NT2/D1 (cell line): ENCODE measurements at regions not wholly inside any gene's neighbourhood (a gene's known extent, or its start where the extent isn't known, plus 50 kb on each side); places are given as distances from the start of the nearest gene placed in this dataset.

Experiments
- DNase-seq: peaks from one replicate; pipeline ENCODE4 v3.0.0-alpha.2; 2011; ENCODE audit warnings: low read depth, low spot score
- H3K27me3 ChIP-seq: 2 replicates; pipeline ENCODE4 v1.6.0; 2011; ENCODE audit warnings: mild to moderate bottlenecking; ENCODE audit not compliant: insufficient read length, insufficient read depth
- H3K36me3 ChIP-seq: 2 replicates; pipeline ENCODE4 v1.6.1; 2011; ENCODE audit warnings: mild to moderate bottlenecking, low read length, mixed read lengths; ENCODE audit not compliant: insufficient read depth, insufficient read length
- H3K4me1 ChIP-seq: 2 replicates; pipeline ENCODE4 v1.5.1; 2011; ENCODE audit not compliant: insufficient read depth, insufficient read length
- H3K4me3 ChIP-seq: 2 replicates; pipeline ENCODE4 v1.5.1; 2011; ENCODE audit warnings: low read depth; ENCODE audit not compliant: insufficient read length
- H3K9ac ChIP-seq: 2 replicates; pipeline ENCODE4 v1.6.0; 2011; ENCODE audit warnings: low read depth; ENCODE audit not compliant: insufficient read length
- H3K9me3 ChIP-seq: 2 replicates; pipeline ENCODE4 v1.5.1; 2011; ENCODE audit warnings: mild to moderate bottlenecking, low read length; ENCODE audit not compliant: insufficient read depth
- SUZ12 ChIP-seq: IDR thresholded peaks from 2 replicates; pipeline ENCODE4 v1.6.1; 2011; ENCODE audit not compliant: insufficient read length, insufficient read depth; ENCODE audit errors: extremely low read depth
- YY1 ChIP-seq: IDR thresholded peaks from 2 replicates; pipeline ENCODE4 v1.6.1; 2011; ENCODE audit not compliant: insufficient read length, insufficient read depth
- ZNF274 ChIP-seq: IDR thresholded peaks from 2 replicates; pipeline ENCODE4 v1.6.1; 2011; ENCODE audit warnings: mild to moderate bottlenecking, low read depth, low read length

GRCh38 chr4:24339260-24339659, 245.1 kb downstream of the DHX15 start:
- no peak for TF ChIP-seq SUZ12
- TF ChIP-seq YY1: no peak
- no peak for TF ChIP-seq ZNF274
- no peak for DNase-seq
- Histone ChIP-seq H3K4me1 (no peaks in the 10 kb centered on the region), H3K36me3 (peaks cover 5% of the 10 kb centered on the region), H3K4me3 (no peak overlapping the region), H3K9ac (no peak overlapping the region), H3K9me3 (no peaks in the 10 kb centered on the region), H3K27me3 (peaks cover 5% of the 10 kb centered on the region)

DNA sequence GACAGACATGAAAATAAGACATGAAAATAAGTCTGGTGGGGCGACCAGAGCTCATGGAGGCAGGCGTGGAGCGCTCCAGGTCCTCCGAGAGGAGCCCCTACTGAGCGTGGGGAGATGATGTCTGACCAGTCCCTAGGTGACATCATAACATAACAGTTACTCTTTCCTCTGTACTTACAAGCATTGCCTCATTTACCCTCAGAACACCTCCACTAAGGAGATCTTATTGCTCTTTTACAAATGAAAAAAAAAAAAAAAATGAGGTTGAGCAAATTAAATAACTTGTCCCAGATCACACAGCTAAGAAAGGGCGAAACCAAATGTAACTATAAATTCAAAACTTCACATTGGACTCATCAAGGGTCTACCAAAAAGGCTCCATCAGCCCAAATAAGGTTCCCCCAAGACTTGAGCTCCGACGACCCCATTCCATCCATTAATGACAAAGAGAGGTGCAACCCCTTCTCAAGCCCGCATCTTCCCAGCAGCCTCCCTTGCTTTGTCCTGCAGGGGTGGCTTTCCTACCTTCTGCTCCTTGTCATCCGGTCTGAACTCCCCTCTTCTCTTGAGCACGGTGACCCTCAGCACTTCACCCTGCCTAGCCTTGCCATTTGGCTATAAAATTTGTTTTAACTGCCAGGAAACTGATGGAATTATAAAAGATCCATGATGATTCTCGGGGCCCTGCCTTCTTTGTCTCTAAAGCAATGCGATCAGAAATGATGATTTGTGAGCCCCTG, 246.7 kb downstream of the DHX15 start:
- TF ChIP-seq YY1 (no peak), SUZ12 (no peak), ZNF274 (no peak)
- no peaks in the 10 kb centered on the region for H3K9me3 ChIP-seq

GRCh38 chr4:24335616-24336015, 248.7 kb downstream of the DHX15 start:
- DNase-seq: no peak
- Histone ChIP-seq H3K27me3 (no peaks in the 10 kb centered on the region), H3K4me3 (no peak overlapping the region), H3K4me1 (no peaks in the 10 kb centered on the region), H3K36me3 (peaks cover 33% of the 10 kb centered on the region), H3K9me3 (no peaks in the 10 kb centered on the region), H3K9ac (no peak overlapping the region)
- TF ChIP-seq ZNF274: no peak
- TF ChIP-seq YY1: no peak
- TF ChIP-seq SUZ12: no peak

More for the DNA sequence above, 246.7 kb downstream of the DHX15 start:
- Histone ChIP-seq H3K4me3 (no peak overlapping the region), H3K4me1 (no peaks in the 10 kb centered on the region), H3K9ac (no peak overlapping the region), H3K36me3 (peaks cover 17% of the 10 kb centered on the region), H3K27me3 (peaks cover 5% of the 10 kb centered on the region)
- DNase-seq: no peak

DNA sequence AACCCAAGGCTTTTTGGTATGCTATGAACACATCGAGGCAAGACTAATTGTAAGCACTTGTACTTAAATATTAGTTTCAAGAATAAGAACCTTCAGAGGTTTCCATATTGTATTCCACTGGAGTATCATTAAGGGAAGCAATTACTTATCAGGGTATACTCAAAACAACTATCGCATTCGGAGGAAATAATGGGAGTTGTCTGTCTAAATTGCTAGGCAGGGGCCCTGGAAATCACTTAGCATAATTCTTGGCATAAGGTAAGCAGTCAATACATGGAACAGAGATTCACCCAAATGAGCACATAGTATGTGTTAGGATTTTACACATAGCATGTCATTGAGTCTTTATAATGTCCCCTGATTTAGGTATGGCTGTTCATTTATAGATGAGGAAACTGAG, 249.4 kb downstream of the DHX15 start:
- no peaks in the 10 kb centered on the region for H3K9me3 ChIP-seq
- TF ChIP-seq ZNF274 (no peak), YY1 (no peak), SUZ12 (no peak)
- H3K36me3 ChIP-seq: peaks cover 40% of the 10 kb centered on the region
- H3K27me3 ChIP-seq: no peaks in the 10 kb centered on the region
- H3K4me3 ChIP-seq: no peak overlapping the region
- H3K4me1 ChIP-seq: no peaks in the 10 kb centered on the region
- no peak for DNase-seq
- H3K9ac ChIP-seq: no peak overlapping the region

DNA sequence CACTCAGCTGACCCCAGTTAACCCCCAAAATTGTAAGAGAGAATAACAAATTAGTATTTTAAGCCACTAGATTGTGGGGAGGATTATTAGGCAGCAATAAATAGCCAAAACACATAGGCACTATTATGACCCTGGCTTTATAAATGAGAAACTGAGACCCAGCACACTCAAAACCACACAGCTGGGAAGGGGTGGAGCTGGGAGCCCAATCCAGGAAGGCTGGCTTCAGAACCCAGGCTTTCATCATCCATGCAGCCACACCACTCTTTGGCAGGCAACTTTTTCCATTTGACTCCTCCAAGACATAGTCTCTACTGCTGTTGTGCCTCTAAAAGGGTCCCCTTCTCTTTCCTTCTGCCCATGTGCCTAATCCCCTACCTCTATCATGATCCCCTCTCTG, 253.8 kb downstream of the DHX15 start:
- no peak for DNase-seq
- TF ChIP-seq YY1: no peak
- no peak for TF ChIP-seq SUZ12
- TF ChIP-seq ZNF274: no peak
- peaks cover 53% of the 10 kb centered on the region for H3K36me3 ChIP-seq

DNA sequence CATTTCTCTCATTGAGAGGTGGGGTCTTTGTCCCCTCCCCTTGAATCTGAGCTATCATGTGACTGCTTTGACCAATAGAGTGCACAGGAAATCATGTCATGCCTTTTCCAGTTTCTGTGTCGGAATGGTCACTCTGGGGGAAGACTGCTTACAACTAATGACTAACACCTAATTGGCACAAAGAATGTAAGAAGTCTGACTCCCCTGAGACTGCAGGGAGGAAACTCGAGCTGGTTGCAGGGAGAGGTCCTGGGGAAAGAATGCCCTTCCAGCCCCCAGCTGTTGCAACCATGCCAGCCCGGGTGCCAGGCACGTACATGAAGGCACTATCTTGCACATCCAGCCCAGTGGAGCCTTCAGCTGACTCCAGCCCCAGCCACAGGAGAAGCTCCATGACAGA, 254.2 kb downstream of the DHX15 start:
- H3K4me3 ChIP-seq: no peak overlapping the region
- no peak for DNase-seq
- H3K9me3 ChIP-seq: no peaks in the 10 kb centered on the region
- no peak overlapping the region for H3K9ac ChIP-seq
- H3K36me3 ChIP-seq: peaks cover 53% of the 10 kb centered on the region
- TF ChIP-seq SUZ12 (no peak), ZNF274 (no peak), YY1 (no peak)
- no peaks in the 10 kb centered on the region for H3K4me1 ChIP-seq
- no peaks in the 10 kb centered on the region for H3K27me3 ChIP-seq

More for the DNA sequence above, 253.8 kb downstream of the DHX15 start:
- no peak overlapping the region for H3K4me3 ChIP-seq
- no peak overlapping the region for H3K9ac ChIP-seq
- no peaks in the 10 kb centered on the region for H3K9me3 ChIP-seq
- H3K27me3 ChIP-seq: no peaks in the 10 kb centered on the region
- H3K4me1 ChIP-seq: no peaks in the 10 kb centered on the region

DNA sequence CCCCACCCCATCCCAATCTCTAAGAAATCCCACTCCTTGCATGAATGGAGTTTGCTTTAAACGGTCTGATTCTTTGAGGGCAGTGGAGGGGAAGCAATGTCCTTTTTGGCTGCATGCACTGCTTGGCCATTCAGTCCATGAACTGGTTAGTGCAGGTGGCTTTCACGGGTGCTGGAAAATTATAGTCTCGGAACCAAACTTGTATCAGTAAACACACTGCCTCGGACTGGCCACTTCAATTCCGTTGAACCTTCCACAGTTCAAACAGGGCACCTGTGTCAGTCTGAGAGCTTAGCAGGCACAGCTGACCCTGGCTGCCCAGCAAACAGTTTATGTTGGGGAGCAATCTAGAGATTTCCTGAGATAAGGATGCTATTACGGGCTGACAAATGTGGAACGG, 255.6 kb downstream of the DHX15 start:
- no peak for DNase-seq
- H3K27me3 ChIP-seq: no peaks in the 10 kb centered on the region
- no peaks in the 10 kb centered on the region for H3K9me3 ChIP-seq
- no peak for TF ChIP-seq YY1
- TF ChIP-seq SUZ12: no peak
- TF ChIP-seq ZNF274: no peak
- H3K36me3 ChIP-seq: peaks cover 43% of the 10 kb centered on the region
- no peak overlapping the region for H3K4me3 ChIP-seq
- H3K9ac ChIP-seq: peak overlapping the region; percentile 29
- H3K4me1 ChIP-seq: no peaks in the 10 kb centered on the region
